HEK293T (cell line): ENCODE measurements at regions not wholly inside any gene's neighbourhood (a gene's known extent, or its start where the extent isn't known, plus 50 kb on each side); places are given as distances from the start of the nearest gene placed in this dataset.

Experiments
- CTCF ChIA-PET: fragments of 350-600 bp; formaldehyde crosslinking; extraction: SDS; loops from one replicate; lab custom pipeline; 2021; ENCODE audit warnings: antibody characterized with exemption, inconsistent platforms; lab: Yijun Ruan, JAX
- POLR2A ChIA-PET: fragments of 350-600 bp; formaldehyde crosslinking; extraction: SDS; loops from one replicate; lab custom pipeline; 2020; ENCODE audit warnings: antibody characterized with exemption, inconsistent platforms; lab: Yijun Ruan, JAX
- DNase-seq: peaks from one replicate; pipeline ENCODE4 v3.0.0; 2012; ENCODE audit warnings: mixed read lengths; ENCODE audit errors: extremely low spot score
- ARNT ChIP-seq: fragments of 450-650 bp; IDR thresholded peaks from 2 replicates; pipeline ENCODE4 v1.6.1; 2017; ENCODE audit warnings: mild to moderate bottlenecking
- BHLHE40 ChIP-seq: fragments of 450-650 bp; IDR thresholded peaks from 2 replicates; pipeline ENCODE4 v1.6.1; 2016; ENCODE audit warnings: mild to moderate bottlenecking, moderate library complexity, borderline replicate concordance
- CTBP1 ChIP-seq: fragments of 450-650 bp; IDR thresholded peaks from 2 replicates; pipeline ENCODE4 v1.6.1; 2016; ENCODE audit warnings: borderline replicate concordance
- ELF4 ChIP-seq: fragments of 450-650 bp; IDR thresholded peaks from 2 replicates; pipeline ENCODE4 v1.6.1; 2017; ENCODE audit warnings: antibody characterized with exemption
- FOXA1 ChIP-seq: fragments of 450-650 bp; IDR thresholded peaks from 2 replicates; pipeline ENCODE4 v1.6.1; 2016; ENCODE audit warnings: mild to moderate bottlenecking
- FOXK2 ChIP-seq: fragments of 450-650 bp; IDR thresholded peaks from 2 replicates; pipeline ENCODE4 v1.6.1; 2016; ENCODE audit warnings: mild to moderate bottlenecking
- FOXM1 ChIP-seq: fragments of 450-650 bp; IDR thresholded peaks from 2 replicates; pipeline ENCODE4 v1.6.1; 2017; ENCODE audit warnings: mild to moderate bottlenecking, borderline replicate concordance
- HDGF ChIP-seq: fragments of 450-650 bp; IDR thresholded peaks from 2 replicates; pipeline ENCODE4 v1.6.1; 2017; ENCODE audit warnings: antibody characterized with exemption, borderline replicate concordance
- L3MBTL2 ChIP-seq: fragments of 450-650 bp; conservative IDR thresholded peaks from 2 replicates; pipeline ENCODE4 v1.6.1; 2016; ENCODE audit warnings: mild to moderate bottlenecking
- LEF1 ChIP-seq: fragments of 450-650 bp; IDR thresholded peaks from 2 replicates; pipeline ENCODE4 v1.6.1; 2017; ENCODE audit warnings: mild to moderate bottlenecking, borderline replicate concordance
- NFRKB ChIP-seq: fragments of 450-650 bp; IDR thresholded peaks from 2 replicates; pipeline ENCODE4 v1.6.1; 2016; ENCODE audit warnings: mild to moderate bottlenecking, moderate library complexity
- SP1 ChIP-seq: fragments of 450-650 bp; IDR thresholded peaks from 2 replicates; pipeline ENCODE4 v1.6.1; 2017
- SUZ12 ChIP-seq: fragments of 450-650 bp; IDR thresholded peaks from 2 replicates; pipeline ENCODE4 v1.6.1; 2016; ENCODE audit warnings: mild to moderate bottlenecking
- TARDBP ChIP-seq: fragments of 450-650 bp; IDR thresholded peaks from 2 replicates; pipeline ENCODE4 v1.6.1; 2016
- ZNF384 ChIP-seq: fragments of 450-650 bp; IDR thresholded peaks from 2 replicates; pipeline ENCODE4 v1.6.1; 2016
- TF ChIP-seq, protein P1 (sequence below): fragments of 450-650 bp; IDR thresholded peaks from 2 replicates; pipeline ENCODE4 v1.6.1; 2016

DNA sequence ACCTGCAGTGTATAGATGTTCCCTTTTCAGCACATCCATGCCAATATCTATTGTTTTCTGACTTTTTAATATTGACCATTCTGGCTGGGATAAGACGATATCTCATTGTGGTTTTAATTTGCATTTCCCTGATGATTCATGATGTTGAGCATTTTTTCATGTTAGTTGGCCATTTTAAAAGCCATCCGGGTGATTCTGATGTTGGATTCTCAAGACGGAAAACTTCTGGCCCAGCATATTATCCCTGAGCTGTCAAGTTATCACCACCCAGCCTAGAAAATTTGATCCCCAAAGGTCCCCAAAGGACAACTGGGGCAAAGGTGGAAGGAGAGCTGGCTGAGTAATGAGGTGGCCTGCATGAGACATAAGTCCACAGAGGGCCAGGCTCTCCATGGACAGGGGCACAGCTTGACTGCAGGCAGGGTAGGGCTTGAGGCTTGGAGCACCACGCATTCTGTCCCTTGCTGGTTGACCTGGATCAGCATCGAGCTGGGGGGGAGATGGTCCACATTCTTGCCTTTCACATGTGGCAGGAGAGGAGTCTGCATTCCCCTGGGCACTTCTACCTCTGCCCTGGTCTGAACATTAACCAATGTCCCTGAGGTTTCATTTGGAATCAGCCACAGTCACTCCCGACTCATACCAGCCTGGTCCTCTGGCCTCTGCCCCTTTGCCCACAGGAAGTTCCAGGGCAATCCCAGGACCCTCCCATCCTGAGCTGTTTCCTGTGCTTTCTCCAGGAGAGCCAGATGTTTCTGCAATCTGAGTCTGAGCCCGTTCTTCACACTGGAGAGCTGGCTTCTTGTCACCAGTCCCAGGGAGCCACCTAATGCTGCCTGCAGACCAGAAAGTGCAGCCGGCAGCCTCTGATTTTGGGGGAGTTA is 69.2 kb downstream of the ISG20 start:
- CTCF ChIA-PET: no interaction called here
- POLR2A ChIA-PET: no interaction called here
- DNase-seq: no peak
- TF ChIP-seq CTBP1 (no peak), SUZ12 (no peak), FOXA1 (no peak), FOXK2 (no peak), HDGF (no peak), ARNT (no peak), TARDBP (no peak), ELF4 (no peak), BHLHE40 (no peak), NFRKB (no peak), LEF1 (no peak), L3MBTL2 (no peak), FOXM1 (no peak), ZNF384 (no peak), SP1 (no peak)
- TF ChIP-seq, protein P1, sequence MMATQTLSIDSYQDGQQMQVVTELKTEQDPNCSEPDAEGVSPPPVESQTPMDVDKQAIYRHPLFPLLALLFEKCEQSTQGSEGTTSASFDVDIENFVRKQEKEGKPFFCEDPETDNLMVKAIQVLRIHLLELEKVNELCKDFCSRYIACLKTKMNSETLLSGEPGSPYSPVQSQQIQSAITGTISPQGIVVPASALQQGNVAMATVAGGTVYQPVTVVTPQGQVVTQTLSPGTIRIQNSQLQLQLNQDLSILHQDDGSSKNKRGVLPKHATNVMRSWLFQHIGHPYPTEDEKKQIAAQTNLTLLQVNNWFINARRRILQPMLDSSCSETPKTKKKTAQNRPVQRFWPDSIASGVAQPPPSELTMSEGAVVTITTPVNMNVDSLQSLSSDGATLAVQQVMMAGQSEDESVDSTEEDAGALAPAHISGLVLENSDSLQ: no peak

DNA sequence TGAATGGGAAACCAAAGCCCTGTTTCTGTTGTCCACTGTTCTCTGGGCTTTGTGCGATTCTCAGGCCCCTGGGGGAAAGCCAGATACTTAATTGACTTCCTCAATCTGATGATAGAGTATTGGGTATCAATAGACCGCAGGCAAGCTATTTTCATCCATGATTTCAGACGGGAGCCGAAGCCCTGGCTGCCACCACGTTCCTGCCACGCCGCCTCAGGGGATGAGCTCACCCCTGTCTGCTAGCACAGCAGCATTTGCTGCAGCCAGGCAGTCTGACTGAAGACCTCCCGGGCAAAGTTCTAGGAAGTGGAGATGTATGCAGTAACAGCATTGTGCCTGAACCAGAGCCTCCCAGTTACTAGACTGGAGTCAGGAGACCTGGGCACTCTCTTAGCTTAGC is 69.8 kb downstream of the ISG20 start:
- DNase-seq: no peak
- CTCF ChIA-PET: interaction anchor here (0.8 kb wide), 1 partner anchor 85 kb away, joined by 3 read pairs; no protein-coding TSS in a partner anchor
- TF ChIP-seq ZNF384 (no peak), SP1 (no peak), ELF4 (no peak), FOXA1 (no peak)
- TF ChIP-seq, protein P1: no peak
- POLR2A ChIA-PET: no interaction called here

DNA sequence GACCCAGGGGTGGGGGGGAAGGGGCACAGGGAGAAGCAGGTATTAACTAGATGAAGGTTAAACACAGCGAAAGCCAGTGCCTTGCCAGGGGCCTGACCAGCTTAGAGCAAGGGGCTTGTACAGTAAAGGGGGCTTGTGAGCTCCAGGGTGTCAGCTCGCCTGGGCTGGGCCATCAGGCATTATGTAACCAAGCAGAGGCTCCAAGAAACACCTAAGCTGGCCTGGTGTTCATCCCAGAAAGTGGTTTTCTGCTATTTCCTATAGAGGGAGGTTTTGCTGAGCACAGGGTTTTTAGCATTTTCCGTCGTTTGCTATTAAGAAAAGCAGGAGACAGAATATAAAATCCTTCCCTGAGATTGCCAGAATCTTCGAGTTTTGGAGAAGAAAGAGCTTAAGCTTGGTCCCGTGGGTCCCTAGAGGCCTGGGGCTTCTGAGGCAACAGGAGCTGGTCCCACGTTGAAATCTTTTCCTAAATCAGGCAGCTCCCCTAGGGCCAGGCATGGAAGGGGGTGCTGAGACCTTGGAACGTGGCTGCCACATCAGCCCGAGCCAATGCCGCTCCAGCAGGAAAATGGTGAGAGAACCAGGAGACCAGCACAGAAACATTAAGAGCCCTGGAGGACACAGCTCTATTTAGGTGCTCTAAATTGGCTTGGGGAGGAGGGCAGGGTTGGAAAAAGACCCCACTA is 71.4 kb downstream of the ISG20 start:
- CTCF ChIA-PET: interaction anchor here (0.6 to 1.5 kb wide), 3 partner anchors 9 to 937 kb away, joined by 3 to 7 read pairs (median 7); no protein-coding TSS in a partner anchor

DNA sequence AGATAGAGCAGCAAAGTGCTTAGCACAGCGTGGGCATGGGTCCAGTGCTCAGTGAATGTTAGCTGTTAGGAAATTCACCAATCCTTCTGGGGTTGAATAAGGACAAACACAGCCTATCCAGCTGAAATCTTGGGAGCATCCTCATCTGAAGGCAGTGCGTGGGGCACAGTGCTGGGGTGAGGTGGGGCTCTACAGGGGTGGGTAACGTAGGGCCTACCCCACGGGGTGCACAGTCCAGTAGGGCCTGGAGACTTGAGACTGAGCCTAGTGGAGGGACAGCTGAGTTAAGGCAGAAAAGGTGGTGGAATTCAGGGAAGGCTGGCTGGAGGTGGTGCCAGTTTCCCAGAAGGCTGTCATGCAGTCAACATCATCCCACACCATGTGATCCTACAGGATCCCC is 73.0 kb downstream of the ISG20 start:
- DNase-seq: no peak
- POLR2A ChIA-PET: no interaction called here
- CTCF ChIA-PET: no interaction called here
- no peak for TF ChIP-seq LEF1
- TF ChIP-seq FOXK2: no peak
- no peak for TF ChIP-seq L3MBTL2
- no peak for TF ChIP-seq ELF4
- TF ChIP-seq CTBP1: no peak
- no peak for TF ChIP-seq NFRKB
- no peak for TF ChIP-seq ZNF384
- no peak for TF ChIP-seq SUZ12
- TF ChIP-seq, protein P1: no peak

More for the DNA sequence above, 71.4 kb downstream of the ISG20 start:
- TF ChIP-seq CTBP1: no peak
- no peak for TF ChIP-seq L3MBTL2
- no peak for TF ChIP-seq FOXM1
- no peak for TF ChIP-seq BHLHE40
- no peak for TF ChIP-seq NFRKB
- TF ChIP-seq TARDBP: no peak
- TF ChIP-seq, protein P1: no peak
- TF ChIP-seq HDGF: no peak
- TF ChIP-seq ZNF384: no peak
- TF ChIP-seq ELF4: no peak
- no peak for TF ChIP-seq FOXK2
- no peak for TF ChIP-seq ARNT
- no peak for TF ChIP-seq SP1
- no peak for TF ChIP-seq LEF1
- TF ChIP-seq FOXA1: no peak
- TF ChIP-seq SUZ12: no peak
- POLR2A ChIA-PET: no interaction called here
- no peak for DNase-seq

DNA sequence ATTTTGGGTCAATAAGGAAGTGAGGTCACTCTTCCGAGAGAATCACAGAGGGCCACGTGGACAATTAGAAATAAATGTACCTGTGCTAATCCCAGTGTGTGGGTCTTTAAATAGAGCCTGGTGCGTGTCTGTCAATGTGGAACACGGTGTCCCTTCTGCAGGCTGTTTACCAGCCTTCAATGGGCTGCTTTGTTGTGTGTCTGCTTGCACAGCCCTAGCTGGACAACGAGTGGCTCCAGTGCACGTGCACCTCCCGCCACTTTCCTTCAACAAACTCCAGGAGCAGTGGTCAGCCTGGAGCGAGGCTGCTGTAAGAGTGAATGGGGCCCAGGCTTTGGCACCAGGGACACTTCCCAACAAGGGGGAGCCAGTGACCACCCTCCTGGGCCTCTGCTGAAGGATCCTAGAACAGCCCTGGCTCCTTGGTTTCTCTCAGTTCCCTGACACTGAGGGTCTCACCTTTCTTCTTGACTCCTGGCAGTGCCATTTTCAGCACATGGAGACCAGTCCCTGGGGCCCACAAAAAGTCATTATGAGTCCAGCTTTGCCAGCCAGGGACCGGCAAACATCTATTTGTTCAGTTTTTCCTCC is 76.1 kb downstream of the ISG20 start:
- no peak for DNase-seq
- TF ChIP-seq BHLHE40 (no peak), NFRKB (no peak), FOXM1 (no peak), FOXA1 (no peak), TARDBP (no peak), ZNF384 (no peak)
- ChIA-PET POLR2A (no interaction called here), CTCF (no interaction called here)
